ENCODE measurements at regions not wholly inside any gene's neighbourhood (a gene's known extent, or its start where the extent isn't known, plus 50 kb on each side); places are given as distances from the start of the nearest gene placed in this dataset.

GRCh38 chr15:98555173-98555515 is 93.2 kb upstream of the IGF1R start:
- DNase-seq (ENCODE audit: low spot score) = no peak

- DNase-seq (ENCODE audit: low spot score) = no peak
Observed at GRCh38 chr15:98556321-98556720, 92.0 kb upstream of the IGF1R start.

DNA sequence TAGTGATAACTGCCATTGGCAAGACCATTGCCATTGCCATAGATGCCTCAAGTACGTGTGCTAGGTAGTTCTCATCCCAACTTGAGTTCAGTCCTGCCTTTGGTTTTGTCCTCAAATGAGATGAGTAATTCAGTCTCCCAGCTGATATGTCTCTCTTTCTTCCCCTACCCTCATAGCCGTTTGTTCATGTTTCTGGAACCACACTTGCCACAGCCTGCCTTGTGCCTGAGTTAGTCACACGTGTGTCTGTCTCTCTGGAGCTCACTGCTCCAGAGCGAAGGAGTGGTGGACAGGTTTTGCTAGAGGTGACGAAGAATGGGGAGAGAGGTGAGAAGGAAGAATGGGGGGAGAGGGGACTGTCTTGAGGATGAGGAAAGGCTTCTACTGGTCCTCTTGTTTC is 88.0 kb upstream of the IGF1R start:
- no peak for DNase-seq (ENCODE audit: low spot score)

DNA sequence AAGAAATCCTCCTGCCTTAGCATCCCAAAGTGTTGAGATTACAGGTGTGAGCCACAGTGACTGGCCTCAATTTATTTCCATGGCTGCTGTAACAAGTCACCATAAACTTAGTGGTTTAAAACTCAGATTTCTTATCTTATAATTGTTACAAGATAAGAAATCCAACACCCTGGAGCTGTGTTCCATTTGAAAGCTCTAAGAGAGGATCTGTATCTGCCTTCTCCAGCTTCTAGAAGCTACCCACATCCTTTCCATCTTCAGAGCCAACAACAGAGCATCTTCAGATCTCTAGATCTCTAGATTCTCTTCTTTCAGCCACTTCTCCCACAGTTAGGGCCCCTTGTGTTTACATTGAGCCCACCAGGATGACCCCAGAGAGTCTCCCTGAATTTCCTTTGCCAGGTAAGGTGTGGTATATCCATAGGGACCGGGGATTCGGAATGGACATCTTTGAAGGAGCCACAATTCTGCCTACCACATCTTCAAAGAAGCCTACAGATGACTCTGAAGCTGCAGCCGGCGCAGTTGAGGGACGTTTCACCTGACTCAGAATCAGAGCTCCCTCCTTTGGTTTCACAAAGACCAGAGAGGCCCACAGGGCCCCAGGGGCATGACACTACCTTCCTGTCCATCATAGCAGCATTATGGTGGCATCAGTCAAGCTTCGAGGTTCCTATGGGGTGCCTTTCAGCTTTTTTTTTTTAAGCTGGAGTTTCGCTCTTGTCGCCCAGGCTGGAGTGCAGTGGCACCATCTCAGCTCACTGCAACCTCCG is 87.0 kb upstream of the IGF1R start:
- no peak for DNase-seq (ENCODE audit: low spot score)

- DNase-seq (ENCODE audit: low spot score) = no peak
Observed at GRCh38 chr15:98562331-98562937, 85.9 kb upstream of the IGF1R start.

DNA sequence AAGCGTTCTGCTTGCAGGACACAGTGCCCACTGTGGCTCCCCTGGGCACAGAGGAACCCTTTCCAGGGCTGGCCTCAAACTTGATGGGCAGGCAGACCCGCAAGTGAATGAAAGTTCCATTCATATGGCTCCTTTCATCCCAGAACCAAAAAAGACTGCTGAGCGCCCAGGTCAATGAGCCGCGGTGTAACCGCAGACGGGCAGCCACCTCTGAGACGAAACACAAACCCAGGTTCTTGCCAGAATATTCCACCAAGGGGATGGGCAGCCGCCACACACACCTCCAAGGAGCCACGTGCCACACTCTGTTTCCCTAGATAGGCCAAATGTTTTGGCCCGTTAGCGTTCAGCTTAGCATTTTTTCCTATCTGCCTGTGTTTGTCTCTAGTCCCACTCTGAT is 82.8 kb upstream of the IGF1R start:
- no peak for DNase-seq (ENCODE audit: low spot score)

DNA sequence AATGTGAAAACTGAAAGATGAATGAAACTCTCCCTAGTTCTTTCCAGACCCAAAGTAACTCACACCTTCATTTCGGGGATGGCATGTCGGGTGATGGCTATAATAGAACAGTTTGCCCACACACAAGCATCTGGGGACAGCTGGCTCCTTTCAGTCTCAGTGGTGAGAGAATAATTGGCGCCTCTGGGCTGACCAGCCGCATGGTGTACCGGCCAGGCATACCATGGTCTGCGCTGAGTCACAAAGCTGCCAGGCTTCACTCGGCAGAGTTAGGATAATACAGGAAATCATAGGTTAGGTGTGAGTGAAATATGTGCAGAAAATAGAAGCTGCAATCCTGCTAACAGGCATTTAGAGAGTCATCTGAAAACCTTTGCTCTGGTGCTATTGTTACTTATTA is 80.4 kb upstream of the IGF1R start:
- DNase-seq (ENCODE audit: low spot score) = no peak

- no peak for DNase-seq (ENCODE audit: low spot score)
Observed at GRCh38 chr15:98568382-98569017, 79.8 kb upstream of the IGF1R start.

DNA sequence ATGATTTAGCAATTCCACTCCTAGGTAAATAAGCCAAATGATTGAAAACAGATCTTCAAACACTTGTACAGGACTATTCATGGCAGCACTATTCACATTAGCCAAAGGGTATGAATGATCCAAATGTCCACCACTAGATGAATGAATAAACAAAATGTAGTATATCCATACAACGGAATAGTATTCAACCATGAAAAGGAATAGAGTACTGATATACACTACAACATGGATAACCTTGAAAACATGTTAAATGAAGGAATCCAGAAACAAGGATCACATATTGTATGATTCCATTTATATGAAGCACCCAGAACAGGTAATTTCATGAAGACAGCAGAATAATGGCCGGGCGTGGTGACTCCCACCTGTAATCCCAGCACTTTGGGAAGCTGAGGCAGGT is 78.2 kb upstream of the IGF1R start:
- DNase-seq (ENCODE audit: low spot score) = no peak

DNA sequence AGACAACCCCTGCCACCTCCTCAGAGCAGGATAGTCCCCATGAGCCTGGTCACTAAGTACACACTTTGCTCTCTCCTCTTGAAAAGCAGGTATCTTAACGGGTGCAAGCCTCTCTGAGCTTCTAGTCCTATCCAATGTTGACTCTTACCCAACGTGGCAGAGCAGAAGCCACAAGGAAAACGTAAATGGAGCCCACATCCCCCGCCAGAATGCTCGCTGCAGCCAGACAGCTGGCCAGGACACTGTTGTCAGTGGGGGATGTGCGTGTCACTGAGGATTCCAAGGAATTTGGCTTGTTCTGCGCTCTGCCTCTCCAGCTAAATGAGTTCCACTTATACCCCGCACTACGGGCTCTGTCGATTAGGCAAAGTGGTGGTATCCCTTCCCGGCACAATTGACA is 67.8 kb upstream of the IGF1R start:
- no peak for DNase-seq (ENCODE audit: low spot score)

DNA sequence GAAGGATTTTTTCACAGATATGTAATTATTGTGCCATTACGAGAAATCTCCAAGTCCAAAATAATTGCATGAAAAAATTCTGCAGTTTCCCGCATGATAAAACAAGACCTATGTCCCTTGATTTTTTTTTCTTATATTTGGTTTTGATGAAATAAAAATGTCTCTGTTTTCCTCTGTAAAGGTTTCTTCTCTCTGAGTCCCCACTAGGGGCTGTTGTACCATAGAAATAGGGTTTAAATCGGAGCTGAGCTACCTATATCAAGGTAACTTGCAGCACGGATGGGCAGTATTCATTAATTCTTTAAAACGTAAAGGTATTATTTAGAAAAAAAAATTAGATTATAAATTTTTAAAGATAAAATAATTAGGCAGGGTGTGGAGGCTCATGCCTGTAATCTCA is 66.6 kb upstream of the IGF1R start:
- no peak for DNase-seq (ENCODE audit: low spot score)

- DNase-seq (ENCODE audit: low spot score) = no peak
Observed at GRCh38 chr15:98582900-98583554, 65.3 kb upstream of the IGF1R start.

GRCh38 chr15:98583771-98584430 is 64.4 kb upstream of the IGF1R start:
- DNase-seq (ENCODE audit: low spot score) = no peak

DNA sequence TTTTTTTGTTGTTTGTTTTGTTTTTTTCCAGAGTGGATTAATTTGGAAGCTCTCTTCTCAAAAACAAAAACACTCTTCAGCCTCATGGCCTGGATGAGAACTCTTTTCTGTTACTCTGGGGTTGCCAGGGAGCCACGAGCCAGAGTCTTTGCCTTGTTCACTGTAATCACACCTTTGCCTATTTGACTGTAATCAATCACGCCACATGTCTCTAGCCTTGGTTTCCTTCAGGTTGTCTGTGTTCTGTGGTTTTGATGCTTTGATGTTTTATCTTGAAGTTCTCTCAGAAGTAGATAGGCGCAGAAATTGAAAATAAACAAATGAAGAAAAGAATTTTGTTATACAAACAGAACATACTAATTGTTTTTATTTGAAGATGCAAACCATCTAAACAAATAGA is 62.3 kb upstream of the IGF1R start:
- no peak for DNase-seq (ENCODE audit: low spot score)

DNA sequence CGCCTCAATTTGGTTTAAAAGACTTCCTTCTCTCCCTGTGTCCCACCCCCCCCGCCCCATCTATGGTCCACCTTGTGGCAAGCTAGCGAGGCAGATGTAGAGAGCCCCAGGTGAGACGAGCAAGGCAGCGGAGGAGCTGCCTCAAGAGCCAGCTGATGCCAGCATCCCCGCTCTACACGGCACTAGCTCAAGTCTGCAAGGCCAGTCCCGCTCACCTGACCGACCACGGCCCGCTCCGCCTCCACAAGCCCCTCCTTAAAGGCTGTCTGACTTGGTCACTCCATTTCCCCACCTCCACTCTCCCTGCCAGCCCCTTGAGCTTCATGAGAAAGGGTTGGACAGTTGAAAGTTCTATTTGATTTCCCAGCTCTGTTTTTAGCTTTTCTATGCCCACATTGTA is 56.2 kb upstream of the IGF1R start:
- no peak for DNase-seq (ENCODE audit: low spot score)

GRCh38 chr15:98596131-98596530 is 52.2 kb upstream of the IGF1R start:
- no peak for DNase-seq (ENCODE audit: low spot score)

GRCh38 chr15:98596885-98597392 is 51.4 kb upstream of the IGF1R start:
- DNase-seq (ENCODE audit: low spot score) = no peak

- DNase-seq (ENCODE audit: low spot score) = no peak
Observed at GRCh38 chr15:98597666-98598065, 50.7 kb upstream of the IGF1R start.
